HG03060 (cell line): ENCODE measurements at regions not wholly inside any gene's neighbourhood (a gene's known extent, or its start where the extent isn't known, plus 50 kb on each side); places are given as distances from the start of the nearest gene placed in this dataset.

ENCODE experiments used
- ATAC-seq: cut with Tn5 transposase; IDR thresholded peaks from one replicate; pipeline ENCODE4 v1.9.1; 2021; ENCODE audit warnings: low read depth, moderate number of reproducible peaks; ENCODE audit not compliant: unreplicated experiment

GRCh38 chr1:101154547-101154946 lies 82.3 kb upstream of the S1PR1 start:
- ATAC-seq, result no peak

- no peak for ATAC-seq
Measured at GRCh38 chr1:101153692-101154091, 83.1 kb upstream of the S1PR1 start.

GRCh38 chr1:101152633-101153032 lies 84.2 kb upstream of the S1PR1 start:
- ATAC-seq, result no peak

GRCh38 chr1:101151286-101151685 lies 85.5 kb upstream of the S1PR1 start:
- ATAC-seq, result no peak

- ATAC-seq, result no peak
Measured at GRCh38 chr1:101150670-101151069, 86.1 kb upstream of the S1PR1 start.

- ATAC-seq, result no peak
Measured at GRCh38 chr1:101150266-101150665, 86.6 kb upstream of the S1PR1 start.

- ATAC-seq, result no peak
Measured at GRCh38 chr1:101148980-101149379, 87.8 kb upstream of the S1PR1 start.

- no peak for ATAC-seq
Measured at GRCh38 chr1:101147381-101147780, 89.4 kb upstream of the S1PR1 start.

GRCh38 chr1:101145449-101145820 lies 91.4 kb upstream of the S1PR1 start:
- ATAC-seq, result no peak

- no peak for ATAC-seq
Measured at GRCh38 chr1:101144671-101145448, 92.0 kb upstream of the S1PR1 start.

- ATAC-seq, result no peak
Measured at GRCh38 chr1:101142244-101142643, 94.6 kb upstream of the S1PR1 start.

GRCh38 chr1:101141376-101141775 lies 95.4 kb upstream of the S1PR1 start:
- no peak for ATAC-seq

- no peak for ATAC-seq
Measured at GRCh38 chr1:101139821-101140718, 96.7 kb upstream of the S1PR1 start.

GRCh38 chr1:101139130-101139529 lies 97.7 kb upstream of the S1PR1 start:
- ATAC-seq, result no peak

- ATAC-seq, result no peak
Measured at GRCh38 chr1:101137144-101138126, 99.4 kb upstream of the S1PR1 start.

GRCh38 chr1:101136739-101137138 lies 100.1 kb upstream of the S1PR1 start:
- ATAC-seq, result peak; percentile 54

GRCh38 chr1:101136271-101136670 lies 100.5 kb upstream of the S1PR1 start:
- no peak for ATAC-seq

- no peak for ATAC-seq
Measured at GRCh38 chr1:101135526-101135925, 101.3 kb upstream of the S1PR1 start.

GRCh38 chr1:101131239-101131843 lies 105.5 kb upstream of the S1PR1 start:
- no peak for ATAC-seq

- ATAC-seq, result no peak
Measured at GRCh38 chr1:101130673-101131072, 105.1 kb upstream of the DPH5 start.
